IMR-90 (cell line): ENCODE measurements at regions not wholly inside any gene's neighbourhood (a gene's known extent, or its start where the extent isn't known, plus 50 kb on each side); places are given as distances from the start of the nearest gene placed in this dataset.

ENCODE experiments used
- ATAC-seq: fragments of 200-7000 bp; cut with Tn5 transposase; 2 replicates; pipeline ENCODE4 v1.9.1; 2020; ENCODE audit warnings: low read depth, mild to moderate bottlenecking, moderate library complexity
- BruUV-seq: library from RNA; stranded (reverse); fragments of 400-500 nt; replicated peaks from 2 replicates; lab custom pipeline; 2021; lab: Mats Ljungman, UMichigan
- CTCF ChIA-PET: fragments of 300-600 bp; formaldehyde crosslinking; extraction: SDS; loops from one replicate; lab custom pipeline; 2021; ENCODE audit warnings: antibody characterized with exemption; lab: Yijun Ruan, JAX
- POLR2A ChIA-PET: fragments of 300-600 bp; sonication (Branson Sonifier 250); formaldehyde crosslinking; loops from one replicate; lab custom pipeline; 2022; ENCODE audit warnings: antibody characterized with exemption; ENCODE audit not compliant: unreplicated experiment; lab: Charles Lee
- DNase-seq: peaks from one replicate; pipeline ENCODE4 v3.0.0; 2013
- H2AFZ ChIP-seq: replicated peaks from 2 replicates; pipeline ENCODE3; 2013; ENCODE audit warnings: low read length, mild to moderate bottlenecking; ENCODE audit not compliant: poor library complexity
- H2AK5ac ChIP-seq: 2 replicates; pipeline ENCODE4 v1.6.1; 2013; ENCODE audit warnings: low read depth, low read length, inconsistent platforms
- H2AK9ac ChIP-seq: replicated peaks from 2 replicates; pipeline ENCODE3; 2013; ENCODE audit warnings: mild to moderate bottlenecking, low read depth, low read length, moderate library complexity; ENCODE audit not compliant: poor library complexity
- H2BK120ac ChIP-seq: 2 replicates; pipeline ENCODE4 v1.6.1; 2013; ENCODE audit warnings: low read depth, low read length, inconsistent platforms
- H2BK15ac ChIP-seq: 3 replicates; pipeline ENCODE4 v1.6.1; 2013; ENCODE audit warnings: low read depth, low read length, inconsistent platforms
- H2BK20ac ChIP-seq: 2 replicates; pipeline ENCODE4 v1.6.1; 2013; ENCODE audit warnings: low read depth, mild to moderate bottlenecking, inconsistent platforms, low read length, moderate library complexity
- H2BK5ac ChIP-seq: 2 replicates; pipeline ENCODE4 v1.6.1; 2013; ENCODE audit warnings: mild to moderate bottlenecking, low read depth, low read length, inconsistent platforms; ENCODE audit not compliant: poor library complexity, severe bottlenecking
- H3K14ac ChIP-seq: replicated peaks from 2 replicates; pipeline ENCODE4 v1.6.1; 2013; ENCODE audit warnings: low read depth, low read length, inconsistent platforms
- H3K18ac ChIP-seq: 2 replicates; pipeline ENCODE4 v1.6.1; 2013; ENCODE audit warnings: low read depth, low read length, control low read depth
- H3K23ac ChIP-seq: 2 replicates; pipeline ENCODE4 v1.6.1; 2013; ENCODE audit warnings: low read depth, low read length, inconsistent platforms
- H3K27ac ChIP-seq: 2 replicates; pipeline ENCODE4 v1.5.1; 2013; ENCODE audit warnings: mild to moderate bottlenecking, control low read depth, low read length; ENCODE audit not compliant: insufficient read depth
- H3K27me3 ChIP-seq: 2 replicates; pipeline ENCODE4 v1.6.1; 2013; ENCODE audit warnings: low read length; ENCODE audit not compliant: control insufficient read depth, insufficient read depth
- H3K36me3 ChIP-seq: 2 replicates; pipeline ENCODE4 v1.6.1; 2013; ENCODE audit warnings: low read length, mixed read lengths; ENCODE audit not compliant: control insufficient read depth, insufficient read depth
- H3K4ac ChIP-seq: 2 replicates; pipeline ENCODE4 v1.6.1; 2013; ENCODE audit warnings: low read depth, low read length, inconsistent platforms
- H3K4me1 ChIP-seq: 2 replicates; pipeline ENCODE4 v1.6.1; 2013; ENCODE audit warnings: low read length, mixed read lengths; ENCODE audit not compliant: control insufficient read depth, insufficient read depth
- H3K4me2 ChIP-seq: 2 replicates; pipeline ENCODE4 v1.6.1; 2013; ENCODE audit warnings: low read depth, mild to moderate bottlenecking, control low read depth, low read length, moderate library complexity
- H3K4me3 ChIP-seq: 2 replicates; pipeline ENCODE4 v1.5.1; 2013; ENCODE audit warnings: low read depth, mild to moderate bottlenecking, control low read depth, low read length, moderate library complexity; ENCODE audit not compliant: insufficient read depth
- H3K56ac ChIP-seq: 2 replicates; pipeline ENCODE4 v1.6.1; 2013; ENCODE audit warnings: low read length, inconsistent platforms; ENCODE audit not compliant: insufficient read depth; ENCODE audit errors: extremely low read depth
- H3K79me1 ChIP-seq, 2 experiments: 2 replicates each; pipeline ENCODE4 v1.6.1; 2013; ENCODE audit warnings: low read length in 2 of 2, inconsistent platforms in 1 of 2, low read depth in 1 of 2
- H3K9ac ChIP-seq: 2 replicates; pipeline ENCODE4 v1.6.1; 2013; ENCODE audit warnings: low read depth, low read length, control low read depth
- H3K9me1 ChIP-seq: 2 replicates; pipeline ENCODE4 v1.6.1; 2013; ENCODE audit warnings: low read length, inconsistent platforms; ENCODE audit not compliant: insufficient read depth
- H3K9me3 ChIP-seq: 2 replicates; pipeline ENCODE4 v1.6.1; 2013; ENCODE audit warnings: low read length; ENCODE audit not compliant: control insufficient read depth, insufficient read depth
- H4K20me1 ChIP-seq: 2 replicates; pipeline ENCODE4 v1.6.1; 2013; ENCODE audit warnings: low read length, inconsistent platforms; ENCODE audit not compliant: insufficient read depth
- H4K5ac ChIP-seq: 2 replicates; pipeline ENCODE4 v1.6.1; 2013; ENCODE audit warnings: mild to moderate bottlenecking, low read depth, low read length, control low read depth
- H4K8ac ChIP-seq, 2 experiments: 2 replicates each; pipeline ENCODE4 v1.6.1; 2013; ENCODE audit warnings: low read depth in 2 of 2, low read length in 2 of 2, control low read depth in 1 of 2, inconsistent platforms in 1 of 2
- H4K91ac ChIP-seq: 2 replicates; pipeline ENCODE4 v1.6.1; 2013; ENCODE audit warnings: low read depth, low read length, inconsistent platforms; ENCODE audit not compliant: insufficient read depth
- BHLHE40 ChIP-seq: fragments of 150-350 bp; IDR thresholded peaks from 2 replicates; pipeline ENCODE4 v1.6.1; 2016; ENCODE audit warnings: mild to moderate bottlenecking, low read depth, low read length
- CEBPB ChIP-seq: IDR thresholded peaks from 2 replicates; pipeline ENCODE4 v1.6.1; 2012; ENCODE audit warnings: low read depth, low read length, improper control_type of control experiment
- CHD1 ChIP-seq: IDR thresholded peaks from 2 replicates; pipeline ENCODE4 v1.6.1; 2012; ENCODE audit warnings: low read depth, low read length, improper control_type of control experiment
- FOS ChIP-seq: fragments of 150-350 bp; IDR thresholded peaks from 2 replicates; pipeline ENCODE4 v1.6.1; 2016; ENCODE audit warnings: low read depth, low read length
- MAZ ChIP-seq: IDR thresholded peaks from 2 replicates; pipeline ENCODE4 v1.6.1; 2012; ENCODE audit warnings: low read depth, mild to moderate bottlenecking, low read length, improper control_type of control experiment, moderate library complexity, borderline replicate concordance
- NFE2L2 ChIP-seq: fragments of 150-350 bp; IDR thresholded peaks from 2 replicates; pipeline ENCODE4 v1.6.1; 2016; ENCODE audit warnings: low read depth, mild to moderate bottlenecking, low read length
- POLR2A ChIP-seq: IDR thresholded peaks from 2 replicates; pipeline ENCODE4 v1.6.1; 2012; ENCODE audit warnings: mild to moderate bottlenecking, low read depth, low read length
- RAD21 ChIP-seq: IDR thresholded peaks from 2 replicates; pipeline ENCODE4 v1.6.1; 2012; ENCODE audit warnings: low read length, improper control_type of control experiment
- RCOR1 ChIP-seq: IDR thresholded peaks from 2 replicates; pipeline ENCODE4 v1.6.1; 2012; ENCODE audit warnings: mild to moderate bottlenecking, low read length, improper control_type of control experiment; ENCODE audit not compliant: insufficient replicate concordance
- SMC3 ChIP-seq: fragments of 150-350 bp; IDR thresholded peaks from 2 replicates; pipeline ENCODE4 v1.6.1; 2016; ENCODE audit warnings: low read depth, mild to moderate bottlenecking, antibody characterized with exemption, low read length, moderate library complexity
- WGBS, 2 experiments: methylation state at CpG; one replicate each; pipeline versions ENCODE4 v1.1.5 to v1.1.7; 2013; ENCODE audit warnings: missing lambda C conversion rate in 2 of 2; ENCODE audit not compliant: insufficient read length in 1 of 2; ENCODE audit errors: extremely low coverage in 2 of 2; 5-methylcytosine and 5-hydroxymethylcytosine counted together
- dilution Hi-C: fragments of 300-500 bp; cut with HindIII; formaldehyde crosslinking; loops from one replicate; pipeline ENCODE4 v1.14.3; 2018; ENCODE audit warnings: low sequenced_read_pairs; ENCODE audit not compliant: unreplicated experiment
- in situ Hi-C: fragments of 300-500 bp; cut with MboI; formaldehyde crosslinking; loops from 3 replicates; pipeline ENCODE4 v1.14.3; 2019; ENCODE audit warnings: low sequenced_read_pairs, inconsistent platforms, mixed read lengths
- intact Hi-C: fragments of 100-400 bp; cut with micrococcal nuclease; formaldehyde crosslinking; loops from 2 replicates; pipeline ENCODE4 v1.10.0; 2022
- TF ChIP-seq, protein P1 (sequence below): fragments of 150-350 bp; IDR thresholded peaks from 2 replicates; pipeline ENCODE4 v1.6.1; 2017; ENCODE audit warnings: mild to moderate bottlenecking, antibody characterized with exemption, low read length, low read depth
- TF ChIP-seq, protein P2 (sequence below): fragments of 150-350 bp; IDR thresholded peaks from 2 replicates; pipeline ENCODE4 v1.6.1; 2016; ENCODE audit warnings: low read depth, mild to moderate bottlenecking, low read length, moderate library complexity, borderline replicate concordance

DNA sequence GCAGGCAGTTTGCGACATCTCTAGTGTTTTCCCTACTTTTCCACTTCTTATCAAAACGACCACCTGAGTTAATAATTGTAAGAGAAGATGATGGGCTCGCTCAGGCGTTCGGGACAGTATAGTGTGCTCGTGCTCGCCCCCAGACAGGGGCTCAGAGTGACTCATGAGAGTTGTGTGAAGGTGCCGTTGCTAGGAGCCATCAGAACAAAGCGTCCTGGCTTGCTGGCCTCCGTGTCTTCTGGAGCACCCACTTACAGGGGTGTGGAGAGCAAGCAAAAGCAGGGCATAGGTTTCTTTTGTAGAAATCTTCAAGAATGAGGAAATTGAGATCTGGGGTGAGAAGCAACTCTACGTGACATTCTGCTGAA is 73.0 kb upstream of the ADGRG2 start (continued):
- TF ChIP-seq, protein P1, sequence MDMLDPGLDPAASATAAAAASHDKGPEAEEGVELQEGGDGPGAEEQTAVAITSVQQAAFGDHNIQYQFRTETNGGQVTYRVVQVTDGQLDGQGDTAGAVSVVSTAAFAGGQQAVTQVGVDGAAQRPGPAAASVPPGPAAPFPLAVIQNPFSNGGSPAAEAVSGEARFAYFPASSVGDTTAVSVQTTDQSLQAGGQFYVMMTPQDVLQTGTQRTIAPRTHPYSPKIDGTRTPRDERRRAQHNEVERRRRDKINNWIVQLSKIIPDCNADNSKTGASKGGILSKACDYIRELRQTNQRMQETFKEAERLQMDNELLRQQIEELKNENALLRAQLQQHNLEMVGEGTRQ = no peak
- TF ChIP-seq RCOR1 (no peak), FOS (no peak), RAD21 (no peak), BHLHE40 (no peak)

DNA sequence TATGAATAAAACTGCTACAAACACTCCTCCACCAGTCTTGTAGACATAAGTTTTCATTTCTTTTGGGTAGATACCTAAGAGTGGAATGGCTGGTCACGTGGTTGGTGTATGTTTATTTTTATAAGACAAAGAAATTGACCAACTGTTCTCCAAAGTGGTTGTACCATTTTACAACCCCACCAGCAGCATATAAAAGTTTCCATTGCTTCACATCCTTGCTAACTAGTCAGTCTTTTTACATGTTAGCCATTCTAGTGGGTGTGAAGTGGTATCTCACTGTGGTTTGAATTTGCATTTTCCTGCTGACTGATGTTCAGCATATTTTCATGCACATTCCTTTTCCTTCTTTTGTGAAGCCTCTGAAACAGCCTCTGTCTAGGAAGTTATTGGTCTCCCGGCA is 76.2 kb upstream of the ADGRG2 start:
- ChIA-PET POLR2A (no interaction called here), CTCF (no interaction called here)
- Histone ChIP-seq H3K23ac (no peak overlapping the region), H3K4me1 (no peaks in the 10 kb centered on the region), H2BK5ac (no peak overlapping the region), H3K9me1 (no peaks in the 10 kb centered on the region), H3K56ac (no peak overlapping the region), H4K91ac (no peak overlapping the region), H3K36me3 (no peaks in the 10 kb centered on the region), H3K4me2 (no peak overlapping the region), H3K79me1 (no peaks in the 10 kb centered on the region), H3K27ac (no peak overlapping the region), H2BK120ac (no peak overlapping the region), H4K20me1 (no peaks in the 10 kb centered on the region), H2AFZ (no peak overlapping the region), H2BK15ac (no peak overlapping the region), H3K14ac (no peak overlapping the region), H3K4ac (no peak overlapping the region), H2AK5ac (no peak overlapping the region), H3K9ac (no peak overlapping the region), H2BK20ac (no peak overlapping the region), H4K8ac (no peak overlapping the region), H3K27me3 (no peaks in the 10 kb centered on the region), H4K5ac (no peak overlapping the region), H2AK9ac (no peak overlapping the region), H3K18ac (no peak overlapping the region), H3K9me3 (no peaks in the 10 kb centered on the region), H3K4me3 (no peak overlapping the region)
- DNase-seq = no peak
- intact Hi-C loops (no loop called here), in situ Hi-C loops (no loop called here), dilution Hi-C loops (no loop called here)
- TF ChIP-seq POLR2A (no peak), FOS (no peak), RAD21 (no peak), NFE2L2 (no peak), CHD1 (no peak), CEBPB (no peak), RCOR1 (no peak), MAZ (no peak), SMC3 (no peak)
- TF ChIP-seq, protein P1 = no peak
- TF ChIP-seq, protein P2, sequence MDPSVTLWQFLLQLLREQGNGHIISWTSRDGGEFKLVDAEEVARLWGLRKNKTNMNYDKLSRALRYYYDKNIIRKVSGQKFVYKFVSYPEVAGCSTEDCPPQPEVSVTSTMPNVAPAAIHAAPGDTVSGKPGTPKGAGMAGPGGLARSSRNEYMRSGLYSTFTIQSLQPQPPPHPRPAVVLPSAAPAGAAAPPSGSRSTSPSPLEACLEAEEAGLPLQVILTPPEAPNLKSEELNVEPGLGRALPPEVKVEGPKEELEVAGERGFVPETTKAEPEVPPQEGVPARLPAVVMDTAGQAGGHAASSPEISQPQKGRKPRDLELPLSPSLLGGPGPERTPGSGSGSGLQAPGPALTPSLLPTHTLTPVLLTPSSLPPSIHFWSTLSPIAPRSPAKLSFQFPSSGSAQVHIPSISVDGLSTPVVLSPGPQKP = no peak
- BruUV-seq = no TSS peak
- WGBS, 2 experiments = no CpG with 5 or more reads among the region's 2 CpGs
- ATAC-seq = no peak
